ENCODE measurements at regions not wholly inside any gene's neighbourhood (a gene's known extent, or its start where the extent isn't known, plus 50 kb on each side); places are given as distances from the start of the nearest gene placed in this dataset.

DNA sequence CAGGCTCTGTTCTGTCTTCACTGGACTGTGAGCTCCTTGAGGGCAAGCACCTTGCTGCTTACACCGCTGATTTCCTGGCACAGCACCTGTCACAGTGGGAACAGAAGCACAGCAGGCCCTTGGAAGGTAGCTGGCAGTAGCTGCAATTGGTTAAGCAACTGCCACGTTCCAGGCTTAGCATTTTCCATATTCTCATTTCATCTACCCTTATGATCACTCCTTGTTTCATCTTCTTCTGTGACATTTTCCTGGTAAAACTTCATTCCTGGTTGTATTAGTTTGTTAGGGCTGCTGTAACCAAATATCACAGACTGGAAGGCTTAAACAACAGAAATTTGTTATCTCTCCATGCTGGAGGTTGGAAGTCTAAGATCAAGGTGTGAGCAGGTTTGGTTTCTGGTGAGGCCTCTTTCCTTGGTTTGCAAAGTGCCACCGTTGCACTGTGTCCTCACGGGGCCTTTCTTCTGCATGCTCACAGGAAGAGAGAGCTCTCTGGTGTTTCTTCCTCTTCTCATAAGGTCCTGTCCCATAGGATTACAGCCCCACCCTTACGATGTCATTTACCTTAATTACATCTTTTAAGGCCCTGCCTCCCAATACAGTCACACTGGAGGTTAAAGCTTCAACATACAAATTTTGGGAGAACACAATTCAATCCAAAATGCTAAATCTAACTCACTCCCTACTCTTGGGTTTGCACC lies 121.7 kb upstream of the CPSF6 start:
- TF ChIP-seq, protein P1, sequence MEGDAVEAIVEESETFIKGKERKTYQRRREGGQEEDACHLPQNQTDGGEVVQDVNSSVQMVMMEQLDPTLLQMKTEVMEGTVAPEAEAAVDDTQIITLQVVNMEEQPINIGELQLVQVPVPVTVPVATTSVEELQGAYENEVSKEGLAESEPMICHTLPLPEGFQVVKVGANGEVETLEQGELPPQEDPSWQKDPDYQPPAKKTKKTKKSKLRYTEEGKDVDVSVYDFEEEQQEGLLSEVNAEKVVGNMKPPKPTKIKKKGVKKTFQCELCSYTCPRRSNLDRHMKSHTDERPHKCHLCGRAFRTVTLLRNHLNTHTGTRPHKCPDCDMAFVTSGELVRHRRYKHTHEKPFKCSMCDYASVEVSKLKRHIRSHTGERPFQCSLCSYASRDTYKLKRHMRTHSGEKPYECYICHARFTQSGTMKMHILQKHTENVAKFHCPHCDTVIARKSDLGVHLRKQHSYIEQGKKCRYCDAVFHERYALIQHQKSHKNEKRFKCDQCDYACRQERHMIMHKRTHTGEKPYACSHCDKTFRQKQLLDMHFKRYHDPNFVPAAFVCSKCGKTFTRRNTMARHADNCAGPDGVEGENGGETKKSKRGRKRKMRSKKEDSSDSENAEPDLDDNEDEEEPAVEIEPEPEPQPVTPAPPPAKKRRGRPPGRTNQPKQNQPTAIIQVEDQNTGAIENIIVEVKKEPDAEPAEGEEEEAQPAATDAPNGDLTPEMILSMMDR (IDR thresholded peaks at IDR 0.05; ENCODE audit: low read depth, low read length, poor library complexity, severe bottlenecking), result no peak
- no peak for TF ChIP-seq EZH2phosphoT487 (IDR thresholded peaks at IDR 0.05; ENCODE audit: borderline replicate concordance, low read length)
- H3K4me1 ChIP-seq (ENCODE audit: control insufficient read depth, low read length), result no peaks in the 10 kb centered on the region
- H3K4me3 ChIP-seq (ENCODE audit: low read length), result no peak overlapping the region
- H3K36me3 ChIP-seq (ENCODE audit: control insufficient read depth, low read length), result no peaks in the 10 kb centered on the region
- H3F3A ChIP-seq (ENCODE audit: control insufficient read depth, insufficient read depth), result no peaks in the 10 kb centered on the region
- no peaks in the 10 kb centered on the region for H3K9me2 ChIP-seq (replicated peaks; ENCODE audit: control insufficient read depth, low read length)
- H3K27ac ChIP-seq (ENCODE audit: low read depth, low read length), result no peak overlapping the region
- H4K20me1 ChIP-seq (ENCODE audit: control insufficient read depth, insufficient read depth, low read depth, low read length), result no peaks in the 10 kb centered on the region
- H3K79me2 ChIP-seq (ENCODE audit: control insufficient read depth, low read length), result no peaks in the 10 kb centered on the region
- no peaks in the 10 kb centered on the region for H3K9me3 ChIP-seq (ENCODE audit: control insufficient read depth, insufficient read depth, low read length)
- H3K27me3 ChIP-seq (ENCODE audit: control insufficient read depth, low read length), result no peaks in the 10 kb centered on the region
- H3K4me2 ChIP-seq (ENCODE audit: low read length), result no peak overlapping the region

DNA sequence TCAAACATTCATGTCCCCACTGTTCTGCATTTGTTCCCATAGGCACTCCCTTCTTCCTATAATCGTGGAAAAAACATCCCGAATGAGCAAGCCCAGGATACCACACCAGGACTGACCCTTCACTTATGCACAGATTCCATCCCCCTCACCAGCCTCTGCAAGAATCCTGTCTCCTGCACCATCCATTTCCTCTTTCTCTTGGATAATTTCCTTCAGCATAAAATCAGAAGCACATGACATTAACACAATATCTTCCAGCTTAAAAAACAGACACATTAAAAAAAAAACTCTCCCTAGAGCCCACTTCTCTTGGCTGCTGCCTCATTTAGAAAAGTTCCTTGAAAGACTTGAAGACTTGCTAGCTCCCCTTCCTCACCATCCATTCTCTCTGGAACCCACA lies 120.9 kb upstream of the CPSF6 start:
- Histone ChIP-seq H3K27ac (ENCODE audit: low read depth, low read length) (no peak overlapping the region), H3K9me2 (replicated peaks; ENCODE audit: control insufficient read depth, low read length) (no peaks in the 10 kb centered on the region), H3K9me3 (ENCODE audit: control insufficient read depth, insufficient read depth, low read length) (no peaks in the 10 kb centered on the region), H3K79me2 (ENCODE audit: control insufficient read depth, low read length) (no peaks in the 10 kb centered on the region), H3F3A (ENCODE audit: control insufficient read depth, insufficient read depth) (no peaks in the 10 kb centered on the region), H4K20me1 (ENCODE audit: control insufficient read depth, insufficient read depth, low read depth, low read length) (no peaks in the 10 kb centered on the region), H3K27me3 (ENCODE audit: control insufficient read depth, low read length) (no peaks in the 10 kb centered on the region), H3K4me3 (ENCODE audit: low read length) (no peak overlapping the region), H3K4me2 (ENCODE audit: low read length) (no peak overlapping the region), H3K36me3 (ENCODE audit: control insufficient read depth, low read length) (no peaks in the 10 kb centered on the region), H3K4me1 (ENCODE audit: control insufficient read depth, low read length) (no peaks in the 10 kb centered on the region)
- TF ChIP-seq, protein P1 (IDR thresholded peaks at IDR 0.05; ENCODE audit: low read depth, low read length, poor library complexity, severe bottlenecking), result no peak
- TF ChIP-seq EZH2phosphoT487 (IDR thresholded peaks at IDR 0.05; ENCODE audit: borderline replicate concordance, low read length), result no peak

DNA sequence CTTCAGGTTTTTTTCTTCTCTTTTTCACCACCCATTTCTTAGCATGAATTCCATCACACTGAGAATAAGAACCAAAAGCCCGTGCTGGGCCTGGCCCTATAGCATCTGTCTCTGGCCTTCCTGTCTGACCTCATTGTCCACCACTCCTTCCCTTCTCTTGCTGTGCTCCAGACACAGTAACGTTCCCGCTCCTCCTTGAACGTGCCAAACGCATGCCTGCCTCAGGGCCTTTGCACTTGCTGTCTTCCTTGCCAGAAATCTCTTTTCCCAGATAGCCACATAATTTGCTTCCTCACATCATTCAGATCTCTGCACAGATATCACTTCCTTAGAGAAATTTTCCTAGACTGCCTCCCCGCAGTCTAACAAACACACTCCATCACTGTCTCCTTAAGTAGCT lies 119.6 kb upstream of the CPSF6 start:
- Histone ChIP-seq H3K27ac (ENCODE audit: low read depth, low read length) (no peak overlapping the region), H3F3A (ENCODE audit: control insufficient read depth, insufficient read depth) (no peaks in the 10 kb centered on the region), H4K20me1 (ENCODE audit: control insufficient read depth, insufficient read depth, low read depth, low read length) (no peaks in the 10 kb centered on the region), H3K4me3 (ENCODE audit: low read length) (no peak overlapping the region), H3K9me2 (replicated peaks; ENCODE audit: control insufficient read depth, low read length) (no peaks in the 10 kb centered on the region), H3K27me3 (ENCODE audit: control insufficient read depth, low read length) (no peaks in the 10 kb centered on the region), H3K9me3 (ENCODE audit: control insufficient read depth, insufficient read depth, low read length) (no peaks in the 10 kb centered on the region), H3K4me1 (ENCODE audit: control insufficient read depth, low read length) (no peaks in the 10 kb centered on the region), H3K4me2 (ENCODE audit: low read length) (no peak overlapping the region), H3K79me2 (ENCODE audit: control insufficient read depth, low read length) (no peaks in the 10 kb centered on the region), H3K36me3 (ENCODE audit: control insufficient read depth, low read length) (no peaks in the 10 kb centered on the region)
- TF ChIP-seq EZH2phosphoT487 (IDR thresholded peaks at IDR 0.05; ENCODE audit: borderline replicate concordance, low read length), result no peak
- TF ChIP-seq, protein P1 (IDR thresholded peaks at IDR 0.05; ENCODE audit: low read depth, low read length, poor library complexity, severe bottlenecking), result no peak

Measured in DOHH2 (cell line).